ENCODE measurements at regions not wholly inside any gene's neighbourhood (a gene's known extent, or its start where the extent isn't known, plus 50 kb on each side); places are given as distances from the start of the nearest gene placed in this dataset.
A peak's percentile ranks its signal among the peaks of the same experiment; 100 is the strongest.

DNA sequence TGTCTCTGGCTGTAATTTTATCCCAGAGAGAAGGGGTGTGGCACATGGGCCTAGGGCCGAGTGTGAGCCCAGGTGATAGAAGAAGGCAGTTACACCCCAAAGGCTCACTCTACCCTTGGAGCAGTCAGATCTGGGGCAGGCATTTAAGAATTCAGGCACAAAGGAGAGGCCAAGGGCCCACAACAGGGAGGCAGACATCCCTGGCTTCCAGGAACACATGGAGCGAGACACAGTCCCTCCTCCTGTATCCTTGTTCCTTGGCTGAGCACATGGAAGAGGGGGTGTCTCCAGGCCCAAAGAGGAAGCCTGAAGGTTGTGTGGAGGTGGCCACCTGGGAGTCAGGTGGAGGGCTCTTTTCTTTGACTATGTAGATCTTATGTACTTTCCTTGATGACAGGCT, 286.2 kb downstream of the RPS24 start:
- DNase-seq (ENCODE audit: low spot score) = no peak

DNA sequence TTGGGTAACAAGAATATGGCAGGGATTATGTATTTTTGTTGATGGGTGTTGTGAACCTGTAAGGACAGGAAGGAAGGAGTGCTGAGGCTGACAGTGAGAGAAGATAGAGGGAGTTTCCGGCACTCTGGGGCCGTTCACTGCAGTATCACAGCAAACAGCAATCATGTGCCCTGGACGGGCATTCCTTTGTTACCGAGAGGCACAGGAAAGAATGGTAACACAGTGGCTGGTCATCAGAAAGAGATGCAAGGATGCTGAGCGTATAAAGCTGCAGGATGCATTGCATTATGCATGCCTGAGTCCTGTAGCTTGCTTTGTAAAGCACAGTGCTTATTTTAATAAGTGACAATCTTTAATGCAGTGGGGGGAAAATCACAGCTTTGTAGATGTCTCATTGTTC, 286.8 kb downstream of the RPS24 start:
- DNase-seq (ENCODE audit: low spot score) = no peak

GRCh38 chr10:78321000-78321399, 287.3 kb downstream of the RPS24 start:
- DNase-seq (ENCODE audit: low spot score) = no peak

DNA sequence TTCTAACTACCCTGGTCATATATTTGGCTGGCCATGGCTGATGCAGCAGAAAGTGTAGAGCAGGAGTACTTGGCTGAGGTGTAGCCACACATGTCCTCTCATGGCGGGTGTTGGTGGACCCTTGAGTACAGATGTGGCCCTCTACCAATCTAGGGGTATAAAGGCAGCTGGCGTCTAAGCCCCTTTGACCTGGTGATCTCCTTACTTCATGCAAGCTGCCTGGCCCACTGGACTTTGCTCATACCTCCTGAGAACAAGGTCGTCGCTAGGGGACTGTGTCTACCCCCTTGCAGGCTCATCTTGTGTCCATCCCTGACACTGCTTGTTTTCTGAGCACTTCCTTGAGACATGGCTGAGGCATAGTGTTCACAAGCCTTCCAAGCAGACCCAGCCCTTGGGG, 287.8 kb downstream of the RPS24 start:
- DNase-seq (ENCODE audit: low spot score) = no peak

- DNase-seq (ENCODE audit: low spot score) = no peak
Observed at GRCh38 chr10:78326372-78326771, 292.7 kb downstream of the RPS24 start.

- DNase-seq (ENCODE audit: low spot score) = no peak
Observed at GRCh38 chr10:78327778-78328591, 294.3 kb downstream of the RPS24 start.

DNA sequence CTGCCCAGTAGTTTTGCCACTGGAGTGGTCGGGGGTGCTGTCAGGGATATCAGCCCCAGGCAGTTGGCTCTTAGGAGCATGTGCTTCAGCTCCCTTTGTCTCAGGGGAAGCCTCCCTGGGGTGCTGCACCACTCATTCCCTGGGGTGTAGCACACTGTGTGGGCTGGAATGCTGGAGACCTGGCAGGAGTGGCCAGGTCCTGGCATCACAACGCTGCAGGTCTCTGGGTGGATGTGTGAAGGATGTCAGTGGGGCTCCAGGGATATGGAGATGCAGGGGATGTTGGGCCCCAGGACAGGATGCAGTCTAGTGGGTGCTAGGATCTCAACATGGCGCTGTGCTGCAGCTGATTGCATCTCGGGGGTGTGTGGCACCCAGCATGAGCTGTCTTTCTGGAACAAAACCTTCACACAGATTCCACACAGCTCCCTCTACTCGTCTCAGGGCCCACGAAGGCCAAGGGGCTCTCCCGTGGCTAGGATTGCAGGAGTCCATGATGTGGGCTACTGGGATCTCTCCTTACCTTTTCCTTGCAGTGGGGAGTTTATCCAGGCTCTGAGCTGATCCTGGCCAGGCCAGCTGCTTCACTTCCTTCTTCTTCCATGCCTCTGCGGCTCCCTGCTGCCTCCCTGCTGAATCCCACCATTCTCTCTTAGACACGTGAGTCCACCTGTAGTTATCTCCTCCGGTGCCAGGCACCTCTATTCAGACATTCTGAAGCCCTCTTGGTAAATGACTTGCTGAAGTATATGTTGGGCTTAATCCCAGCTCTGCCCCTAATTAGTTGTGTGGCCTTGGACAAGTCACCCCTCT, 295.1 kb downstream of the RPS24 start:
- no peak for DNase-seq (ENCODE audit: low spot score)

DNA sequence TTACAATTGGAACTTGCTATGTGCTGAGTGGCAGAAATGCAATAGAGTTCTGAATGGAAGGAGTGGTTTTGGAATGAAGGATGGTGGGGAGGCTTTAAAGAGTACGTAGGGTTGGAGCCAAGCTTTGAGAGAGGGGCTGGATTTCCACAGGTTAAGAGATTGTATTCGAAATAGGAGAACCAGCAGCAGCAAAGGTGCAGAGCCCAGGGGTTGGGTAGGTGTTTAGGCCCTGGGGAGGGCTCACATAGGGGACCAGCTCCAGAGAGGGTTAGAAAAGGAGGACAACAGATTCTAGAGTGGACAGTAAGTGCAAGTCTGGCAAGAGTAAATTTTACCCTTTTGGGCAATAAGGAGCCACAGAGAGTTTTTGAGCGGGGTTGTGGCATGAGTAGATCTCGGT, 297.2 kb downstream of the RPS24 start:
- no peak for DNase-seq (ENCODE audit: low spot score)

- DNase-seq (ENCODE audit: low spot score) = peak; percentile 80
Observed at GRCh38 chr10:78331391-78331922, 297.8 kb downstream of the RPS24 start.

DNA sequence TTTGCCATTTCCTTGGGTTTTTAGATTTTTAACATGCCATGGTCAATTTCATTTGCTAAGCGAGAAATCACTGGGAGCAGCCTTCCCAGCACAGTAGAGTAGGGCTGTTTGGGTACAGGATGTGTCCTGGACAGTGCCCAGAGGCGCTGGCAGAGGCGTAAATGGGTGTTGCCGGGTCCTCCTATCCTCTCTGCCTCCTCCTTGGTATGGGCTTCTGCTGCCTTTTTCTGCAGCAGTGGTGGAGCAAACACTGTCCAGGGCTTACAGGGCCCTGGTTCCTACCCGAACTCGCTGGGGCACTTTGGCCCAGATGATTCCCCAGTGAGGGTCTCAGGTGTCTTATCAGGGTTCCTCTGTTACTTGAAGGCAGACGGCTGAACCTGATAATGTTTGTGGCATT, 298.3 kb downstream of the RPS24 start:
- peak; percentile 45 for DNase-seq (ENCODE audit: low spot score)

DNA sequence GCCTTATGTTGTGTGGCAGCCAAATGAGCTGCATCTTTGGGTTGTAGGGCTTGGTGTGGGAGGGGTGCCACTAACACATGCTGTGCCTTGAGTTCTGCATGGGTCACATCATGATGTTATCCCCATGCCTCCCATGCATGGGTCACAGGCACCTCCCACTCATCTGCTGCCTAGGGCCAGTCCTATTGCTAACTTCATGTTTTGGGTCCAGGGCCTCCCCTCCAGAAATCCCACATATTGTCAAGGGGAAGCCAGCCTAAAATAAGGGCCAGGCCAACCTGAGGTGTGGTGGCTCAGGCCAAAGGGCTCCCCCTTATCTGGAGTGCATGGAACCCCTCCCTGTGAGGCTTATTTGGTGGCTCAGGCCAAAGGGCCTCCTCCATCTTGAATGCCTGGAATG, 299.0 kb downstream of the RPS24 start:
- DNase-seq (ENCODE audit: low spot score) = no peak

- no peak for DNase-seq (ENCODE audit: low spot score)
Observed at GRCh38 chr10:78333362-78334143, 299.9 kb downstream of the RPS24 start.

GRCh38 chr10:78335371-78335690, 301.7 kb downstream of the RPS24 start:
- no peak for DNase-seq (ENCODE audit: low spot score)

- DNase-seq (ENCODE audit: low spot score) = peak; percentile 64
Observed at GRCh38 chr10:78335691-78336401, 302.2 kb downstream of the RPS24 start.

DNA sequence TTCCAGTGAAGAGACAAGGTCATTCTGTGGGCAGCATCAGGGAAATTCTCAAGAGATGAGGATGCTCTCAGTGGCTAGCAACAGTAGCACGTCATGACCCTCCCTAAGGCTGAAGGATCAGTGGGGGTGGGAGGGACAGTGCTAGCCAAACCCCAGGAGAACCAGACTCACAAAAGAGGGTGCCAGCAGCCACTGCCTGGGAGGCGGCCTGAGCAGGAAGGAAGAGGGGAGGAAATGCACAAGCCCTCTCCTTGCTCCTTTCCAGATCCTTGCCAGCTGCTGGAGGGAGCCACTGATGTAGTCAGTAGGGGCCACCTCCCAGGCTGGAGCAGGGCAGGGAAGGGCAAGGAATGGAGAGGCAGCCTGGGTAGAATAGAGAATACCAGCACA, 302.7 kb downstream of the RPS24 start:
- DNase-seq (ENCODE audit: low spot score) = peak; percentile 98

GRCh38 chr10:78337016-78337415, 303.4 kb downstream of the RPS24 start:
- DNase-seq (ENCODE audit: low spot score) = no peak

GRCh38 chr10:78337646-78338391, 304.2 kb downstream of the RPS24 start:
- peak; percentile 57 for DNase-seq (ENCODE audit: low spot score)

DNA sequence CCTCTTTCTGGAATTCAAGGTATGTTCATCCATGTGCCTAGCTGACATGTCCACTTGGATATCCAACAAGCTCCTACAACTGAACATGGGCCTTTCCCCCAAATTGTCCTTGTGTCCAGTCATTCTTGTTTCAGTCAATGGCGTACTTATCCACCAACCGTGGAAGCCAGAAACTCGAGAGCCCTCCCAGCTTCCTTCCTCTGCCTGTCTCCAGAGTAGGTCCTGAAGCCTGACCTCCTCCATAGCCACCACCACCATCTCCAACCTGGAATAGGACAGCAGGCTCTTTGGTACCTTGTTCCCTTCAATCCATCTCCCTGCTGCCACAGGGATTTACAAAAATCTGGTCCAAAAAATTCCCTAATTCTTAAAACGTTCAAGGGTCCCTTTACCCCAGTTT, 305.1 kb downstream of the RPS24 start:
- DNase-seq (ENCODE audit: low spot score) = no peak

- DNase-seq (ENCODE audit: low spot score) = no peak
Observed at GRCh38 chr10:78339251-78339650, 305.6 kb downstream of the RPS24 start.

DNA sequence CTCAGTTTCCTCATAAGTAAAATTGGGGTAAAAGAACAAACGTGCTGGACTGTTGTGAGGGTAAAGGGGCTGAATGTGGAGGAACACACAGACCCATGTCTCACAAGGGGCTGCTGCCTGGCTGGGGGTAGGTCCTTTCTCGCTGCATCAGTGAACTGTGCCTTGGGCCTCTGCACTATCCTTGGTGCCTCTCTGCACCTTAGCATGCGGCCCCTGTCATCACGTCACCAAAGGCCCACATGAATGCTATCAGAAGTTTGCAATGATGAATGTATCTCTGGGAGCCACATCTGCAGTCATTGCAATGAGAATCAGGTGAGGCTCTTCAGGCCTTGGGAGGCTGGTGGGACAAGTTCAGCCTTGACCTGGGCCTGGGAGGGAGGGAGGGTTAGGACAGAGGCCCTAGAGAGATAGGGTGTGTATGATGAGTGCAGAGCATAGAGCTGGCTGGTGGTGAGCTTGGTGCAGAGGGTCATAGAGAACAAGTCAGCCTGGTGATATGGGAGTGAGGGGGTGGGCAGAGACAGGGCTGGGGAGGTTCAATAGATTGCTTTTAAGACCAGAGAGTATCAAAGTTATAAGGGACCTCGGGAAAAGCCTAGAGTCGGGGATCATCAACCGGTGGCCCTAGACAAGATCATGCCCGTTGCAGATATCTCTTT, 308.4 kb downstream of the RPS24 start:
- no peak for DNase-seq (ENCODE audit: low spot score)

Data from AG08395 (cell line).